SK-N-SH treated with all-trans-retinoic acid at 6 μM for 48 hours (cell line): ENCODE measurements at regions not wholly inside any gene's neighbourhood (a gene's known extent, or its start where the extent isn't known, plus 50 kb on each side); places are given as distances from the start of the nearest gene placed in this dataset.

Experiments
- ATAC-seq: fragments of 200-7000 bp; cut with Tn5 transposase; 3 replicates; pipeline ENCODE4 v1.9.1; 2020; ENCODE audit warnings: mild to moderate bottlenecking, moderate library complexity
- ARNTL ChIP-seq: fragments of 450-650 bp; formaldehyde crosslinking; IDR thresholded peaks from 2 replicates; pipeline ENCODE4 v1.5.0; 2020; ENCODE audit warnings: low read depth, mild to moderate bottlenecking, moderate library complexity, borderline replicate concordance
- BACH2 ChIP-seq: fragments of 250-450 bp; sonication (Bioruptor Pico); IDR thresholded peaks from 2 replicates; pipeline ENCODE4 v1.9.0; 2021; ENCODE audit warnings: mild to moderate bottlenecking, borderline replicate concordance
- CSDC2 ChIP-seq: fragments of 250-450 bp; sonication (Bioruptor Pico); IDR thresholded peaks from 2 replicates; pipeline ENCODE4 v1.5.0; 2020; ENCODE audit warnings: mild to moderate bottlenecking, moderate library complexity
- ESRRG ChIP-seq: fragments of 250-450 bp; sonication (Bioruptor Pico); IDR thresholded peaks from 2 replicates; pipeline ENCODE4 v1.6.1; 2021; ENCODE audit warnings: mild to moderate bottlenecking
- GLIS3 ChIP-seq: fragments of 250-450 bp; sonication (Bioruptor Pico); IDR thresholded peaks from 2 replicates; pipeline ENCODE4 v1.5.0; 2020; ENCODE audit warnings: mild to moderate bottlenecking, moderate library complexity
- ISL1 ChIP-seq: fragments of 250-450 bp; sonication (Bioruptor Pico); IDR thresholded peaks from 2 replicates; pipeline ENCODE4 v2.1.2; 2022; ENCODE audit warnings: mild to moderate bottlenecking, moderate library complexity
- OSR1 ChIP-seq: fragments of 250-450 bp; sonication (Bioruptor Pico); IDR thresholded peaks from 2 replicates; pipeline ENCODE4 v1.8.0; 2022; ENCODE audit warnings: moderate library complexity, mild to moderate bottlenecking, inconsistent platforms
- PPARA ChIP-seq: fragments of 250-450 bp; sonication (Bioruptor Pico); IDR thresholded peaks from 2 replicates; pipeline ENCODE4 v1.5.0; 2020; ENCODE audit warnings: mild to moderate bottlenecking, borderline replicate concordance
- TCF4 ChIP-seq: fragments of 250-450 bp; sonication (Bioruptor Pico); IDR thresholded peaks from 2 replicates; pipeline ENCODE4 v1.8.0; 2021; ENCODE audit warnings: mild to moderate bottlenecking, moderate library complexity, borderline replicate concordance
- TOX ChIP-seq: fragments of 250-450 bp; sonication (Bioruptor Pico); IDR thresholded peaks from 2 replicates; pipeline ENCODE4 v1.8.0; 2021; ENCODE audit warnings: mild to moderate bottlenecking, moderate library complexity, borderline replicate concordance
- ZC3H10 ChIP-seq: fragments of 250-450 bp; sonication (Bioruptor Pico); IDR thresholded peaks from 2 replicates; pipeline ENCODE4 v1.5.1; 2021; ENCODE audit warnings: mild to moderate bottlenecking, moderate library complexity
- ZFP3 ChIP-seq: fragments of 250-450 bp; sonication (Bioruptor Pico); IDR thresholded peaks from 2 replicates; pipeline ENCODE4 v1.5.0; 2020; ENCODE audit warnings: mild to moderate bottlenecking, moderate library complexity
- ZFP30 ChIP-seq: fragments of 450-650 bp; formaldehyde crosslinking; IDR thresholded peaks from 2 replicates; pipeline ENCODE4 v1.5.0; 2022; ENCODE audit warnings: mild to moderate bottlenecking, moderate library complexity
- ZNF565 ChIP-seq: fragments of 450-650 bp; formaldehyde crosslinking; conservative IDR thresholded peaks from 2 replicates; pipeline ENCODE4 v1.5.0; 2020; ENCODE audit warnings: low read depth, mild to moderate bottlenecking, moderate library complexity
- ZNF70 ChIP-seq: fragments of 450-650 bp; formaldehyde crosslinking; IDR thresholded peaks from 2 replicates; pipeline ENCODE4 v1.5.0; 2020; ENCODE audit warnings: mild to moderate bottlenecking, moderate library complexity
- ZNF8 ChIP-seq: fragments of 450-650 bp; formaldehyde crosslinking; IDR thresholded peaks from 2 replicates; pipeline ENCODE4 v1.5.0; 2020; ENCODE audit warnings: mild to moderate bottlenecking, moderate library complexity
- TF ChIP-seq, protein P1 (sequence below): fragments of 250-450 bp; sonication (Bioruptor Pico); IDR thresholded peaks from 2 replicates; pipeline ENCODE4 v1.5.1; 2020; ENCODE audit warnings: low read depth, mild to moderate bottlenecking, moderate library complexity
- TF ChIP-seq, protein P2 (sequence below): fragments of 250-450 bp; sonication (Bioruptor Pico); IDR thresholded peaks from 2 replicates; pipeline ENCODE4 v1.5.0; 2020; ENCODE audit warnings: mild to moderate bottlenecking, moderate library complexity
- TF ChIP-seq, protein P3 (sequence below): fragments of 250-450 bp; sonication (Bioruptor Pico); IDR thresholded peaks from 2 replicates; pipeline ENCODE4 v1.8.0; 2021; ENCODE audit warnings: low read depth, mild to moderate bottlenecking, moderate library complexity, borderline replicate concordance

DNA sequence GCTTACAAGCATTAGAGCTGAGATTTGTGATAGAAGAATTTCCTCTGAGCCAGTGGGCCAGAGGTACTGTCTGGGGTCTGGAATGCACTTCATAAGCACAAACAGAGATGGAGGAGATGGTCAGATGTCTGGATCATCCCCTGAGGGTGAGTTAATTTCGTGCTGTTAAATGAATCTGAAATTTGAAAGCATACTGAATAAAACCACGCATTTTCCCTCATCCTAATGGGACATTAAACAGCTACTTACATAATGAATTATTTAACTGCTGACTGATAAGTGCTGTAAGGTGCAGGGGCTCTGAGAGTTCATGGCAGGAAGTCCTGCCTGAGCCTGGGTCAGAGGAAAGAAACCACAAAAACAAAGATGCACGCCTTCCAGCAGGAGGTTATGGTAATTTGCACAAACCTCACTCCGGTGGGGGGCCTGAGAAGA is 136.3 kb upstream of the XYLT1 start:
- ATAC-seq: peak; percentile 54; the same call in 2 of the 3 replicates
- TF ChIP-seq GLIS3 (CRISPR knock-in tag) (no peak), ZNF70 (CRISPR knock-in tag) (peak; percentile 59), TCF4 (CRISPR knock-in tag) (peak; percentile 56; the same call in 1 of the 2 replicates), ZNF565 (CRISPR knock-in tag) (0 out of 2 replicates have a peak, but pooled peaks have one; percentile 3), ARNTL (CRISPR knock-in tag) (no peak), CSDC2 (CRISPR knock-in tag) (no peak)
- TF ChIP-seq, protein P1, sequence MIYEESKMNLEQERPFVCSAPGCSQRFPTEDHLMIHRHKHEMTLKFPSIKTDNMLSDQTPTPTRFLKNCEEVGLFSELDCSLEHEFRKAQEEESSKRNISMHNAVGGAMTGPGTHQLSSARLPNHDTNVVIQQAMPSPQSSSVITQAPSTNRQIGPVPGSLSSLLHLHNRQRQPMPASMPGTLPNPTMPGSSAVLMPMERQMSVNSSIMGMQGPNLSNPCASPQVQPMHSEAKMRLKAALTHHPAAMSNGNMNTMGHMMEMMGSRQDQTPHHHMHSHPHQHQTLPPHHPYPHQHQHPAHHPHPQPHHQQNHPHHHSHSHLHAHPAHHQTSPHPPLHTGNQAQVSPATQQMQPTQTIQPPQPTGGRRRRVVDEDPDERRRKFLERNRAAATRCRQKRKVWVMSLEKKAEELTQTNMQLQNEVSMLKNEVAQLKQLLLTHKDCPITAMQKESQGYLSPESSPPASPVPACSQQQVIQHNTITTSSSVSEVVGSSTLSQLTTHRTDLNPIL: no peak
- TF ChIP-seq, protein P2, sequence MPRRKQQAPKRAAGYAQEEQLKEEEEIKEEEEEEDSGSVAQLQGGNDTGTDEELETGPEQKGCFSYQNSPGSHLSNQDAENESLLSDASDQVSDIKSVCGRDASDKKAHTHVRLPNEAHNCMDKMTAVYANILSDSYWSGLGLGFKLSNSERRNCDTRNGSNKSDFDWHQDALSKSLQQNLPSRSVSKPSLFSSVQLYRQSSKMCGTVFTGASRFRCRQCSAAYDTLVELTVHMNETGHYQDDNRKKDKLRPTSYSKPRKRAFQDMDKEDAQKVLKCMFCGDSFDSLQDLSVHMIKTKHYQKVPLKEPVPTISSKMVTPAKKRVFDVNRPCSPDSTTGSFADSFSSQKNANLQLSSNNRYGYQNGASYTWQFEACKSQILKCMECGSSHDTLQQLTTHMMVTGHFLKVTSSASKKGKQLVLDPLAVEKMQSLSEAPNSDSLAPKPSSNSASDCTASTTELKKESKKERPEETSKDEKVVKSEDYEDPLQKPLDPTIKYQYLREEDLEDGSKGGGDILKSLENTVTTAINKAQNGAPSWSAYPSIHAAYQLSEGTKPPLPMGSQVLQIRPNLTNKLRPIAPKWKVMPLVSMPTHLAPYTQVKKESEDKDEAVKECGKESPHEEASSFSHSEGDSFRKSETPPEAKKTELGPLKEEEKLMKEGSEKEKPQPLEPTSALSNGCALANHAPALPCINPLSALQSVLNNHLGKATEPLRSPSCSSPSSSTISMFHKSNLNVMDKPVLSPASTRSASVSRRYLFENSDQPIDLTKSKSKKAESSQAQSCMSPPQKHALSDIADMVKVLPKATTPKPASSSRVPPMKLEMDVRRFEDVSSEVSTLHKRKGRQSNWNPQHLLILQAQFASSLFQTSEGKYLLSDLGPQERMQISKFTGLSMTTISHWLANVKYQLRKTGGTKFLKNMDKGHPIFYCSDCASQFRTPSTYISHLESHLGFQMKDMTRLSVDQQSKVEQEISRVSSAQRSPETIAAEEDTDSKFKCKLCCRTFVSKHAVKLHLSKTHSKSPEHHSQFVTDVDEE: peak; percentile 86
- TF ChIP-seq, protein P3, sequence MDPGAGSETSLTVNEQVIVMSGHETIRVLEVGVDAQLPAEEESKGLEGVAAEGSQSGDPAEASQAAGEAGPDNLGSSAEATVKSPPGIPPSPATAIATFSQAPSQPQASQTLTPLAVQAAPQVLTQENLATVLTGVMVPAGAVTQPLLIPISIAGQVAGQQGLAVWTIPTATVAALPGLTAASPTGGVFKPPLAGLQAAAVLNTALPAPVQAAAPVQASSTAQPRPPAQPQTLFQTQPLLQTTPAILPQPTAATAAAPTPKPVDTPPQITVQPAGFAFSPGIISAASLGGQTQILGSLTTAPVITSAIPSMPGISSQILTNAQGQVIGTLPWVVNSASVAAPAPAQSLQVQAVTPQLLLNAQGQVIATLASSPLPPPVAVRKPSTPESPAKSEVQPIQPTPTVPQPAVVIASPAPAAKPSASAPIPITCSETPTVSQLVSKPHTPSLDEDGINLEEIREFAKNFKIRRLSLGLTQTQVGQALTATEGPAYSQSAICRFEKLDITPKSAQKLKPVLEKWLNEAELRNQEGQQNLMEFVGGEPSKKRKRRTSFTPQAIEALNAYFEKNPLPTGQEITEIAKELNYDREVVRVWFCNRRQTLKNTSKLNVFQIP: no peak
- TF ChIP-seq, all 23 proteins: peak for 4

DNA sequence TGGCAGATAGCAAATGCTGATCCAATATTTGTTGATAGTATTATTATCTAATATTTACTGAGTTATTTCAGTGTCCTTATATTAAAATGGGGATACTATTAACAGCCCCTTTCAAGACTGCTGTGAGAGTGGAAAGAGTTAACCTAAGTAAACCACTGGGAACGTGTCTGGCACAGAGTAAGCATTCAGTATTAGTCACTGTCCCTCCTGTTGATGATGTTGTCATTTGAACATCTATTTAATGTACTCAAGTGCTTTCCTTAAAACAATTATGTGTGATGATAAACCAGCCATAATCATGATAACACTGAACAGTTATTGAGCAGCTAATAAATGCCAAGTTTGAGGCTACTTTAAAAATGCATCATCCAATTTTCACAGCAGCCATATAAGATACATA is 135.7 kb upstream of the XYLT1 start:
- TF ChIP-seq ZNF70 (CRISPR knock-in tag) (no peak), ZFP3 (0 out of 2 replicates have a peak, but pooled peaks have one; percentile 38), ISL1 (CRISPR knock-in tag) (peak; percentile 87), ZFP30 (no peak), TOX (CRISPR knock-in tag) (no peak), OSR1 (CRISPR knock-in tag) (no peak), PPARA (CRISPR knock-in tag) (no peak), GLIS3 (CRISPR knock-in tag) (no peak; the same call in 1 of the 2 replicates), TCF4 (CRISPR knock-in tag) (peak; percentile 52; the same call in 1 of the 2 replicates), ESRRG (CRISPR knock-in tag) (no peak)
- TF ChIP-seq, protein P2: peak; percentile 69; the same call in 1 of the 2 replicates
- ATAC-seq: peak; percentile 50; the same call in 2 of the 3 replicates

DNA sequence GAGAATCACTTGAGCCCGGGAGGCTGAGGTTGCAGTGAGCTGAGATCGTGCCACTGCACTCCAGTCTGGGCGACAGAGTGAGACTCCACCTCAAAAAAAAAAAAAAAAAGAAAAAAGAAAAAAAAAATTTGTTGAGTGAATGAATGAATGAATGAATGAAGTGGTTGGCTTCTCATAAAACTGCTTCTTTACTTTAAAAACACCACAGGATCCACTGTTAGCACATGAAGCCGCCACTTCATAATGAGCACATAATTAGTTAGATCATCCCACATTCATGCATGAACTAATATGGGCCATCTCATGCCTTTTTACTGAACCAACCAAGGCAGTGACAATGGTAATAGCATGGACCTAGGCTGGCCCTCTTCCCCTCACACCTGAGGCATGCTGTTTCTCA is 135.0 kb upstream of the XYLT1 start:
- no peak for ATAC-seq
- TF ChIP-seq BACH2 (CRISPR knock-in tag): no peak
- TF ChIP-seq CSDC2 (CRISPR knock-in tag): no peak
- TF ChIP-seq, protein P1: no peak
- no peak for TF ChIP-seq ZFP30

DNA sequence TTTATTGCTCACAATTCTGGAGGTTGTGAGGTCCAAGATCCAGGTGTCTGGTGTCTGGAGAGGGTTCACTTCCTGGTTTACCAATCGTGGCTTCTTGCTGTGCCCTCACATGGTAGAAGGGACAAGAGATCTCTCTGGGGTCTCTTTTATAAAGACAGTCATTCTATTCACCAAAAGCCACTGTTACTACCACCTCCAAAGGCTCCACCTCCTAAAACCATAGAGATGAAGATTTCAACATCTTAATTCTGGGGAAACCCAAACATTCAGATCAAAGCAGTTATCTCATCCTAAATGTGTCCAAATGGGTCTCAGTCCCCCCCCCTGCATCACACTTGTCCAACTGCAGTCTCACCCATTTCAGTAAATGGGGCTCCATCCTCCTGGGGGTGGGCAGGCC is 132.9 kb upstream of the XYLT1 start:
- ATAC-seq: no peak
- TF ChIP-seq ZNF70 (CRISPR knock-in tag): no peak
- TF ChIP-seq ZC3H10 (CRISPR knock-in tag): no peak
- no peak for TF ChIP-seq ARNTL (CRISPR knock-in tag)
- TF ChIP-seq ZNF8 (CRISPR knock-in tag): no peak
- TF ChIP-seq ZNF565 (CRISPR knock-in tag): no peak
- TF ChIP-seq TOX (CRISPR knock-in tag): no peak
- no peak for TF ChIP-seq OSR1 (CRISPR knock-in tag)
- no peak for TF ChIP-seq PPARA (CRISPR knock-in tag)
- TF ChIP-seq, protein P3: no peak
